ENCODE measurements at regions not wholly inside any gene's neighbourhood (a gene's known extent, or its start where the extent isn't known, plus 50 kb on each side); places are given as distances from the start of the nearest gene placed in this dataset.

GRCh38 chr4:28232376-28232775 lies 1371.7 kb downstream of the STIM2 start:
- H3K79me2 ChIP-seq (ENCODE audit: control insufficient read depth, insufficient read depth, low read length): no peaks in the 10 kb centered on the region
- H3K4me1 ChIP-seq (ENCODE audit: control insufficient read depth, insufficient read depth, low read length): no peaks in the 10 kb centered on the region
- no peaks in the 10 kb centered on the region for H3K9me3 ChIP-seq (replicated peaks; ENCODE audit: control insufficient read depth, insufficient read depth, low read length)
- no peak for FAIRE-seq
- no peaks in the 10 kb centered on the region for H3K27me3 ChIP-seq (replicated peaks in 1 of 2; ENCODE audit: control insufficient read depth in 2 of 2, insufficient read depth in 2 of 2, low read length in 1 of 2)
- no peaks in the 10 kb centered on the region for H4K20me1 ChIP-seq (ENCODE audit: control insufficient read depth, insufficient read depth)
- no peak for ATAC-seq
- RAD21 ChIA-PET (ENCODE audit: unreplicated experiment): interaction anchor here (1.2 kb wide), 1 partner anchor 17 kb away, joined by 3 read pairs; no protein-coding TSS in a partner anchor
- SMC1A ChIA-PET (ENCODE audit: uncharacterized antibody, unreplicated experiment): interaction anchor here (0.8 to 1.9 kb wide), 4 partner anchors 8 to 15 kb away, joined by 3 to 6 read pairs (median 4); no protein-coding TSS in a partner anchor
- H3K4me2 ChIP-seq (ENCODE audit: control insufficient read depth, insufficient read depth): no peak overlapping the region
- no peak overlapping the region for H3K9ac ChIP-seq (ENCODE audit: control insufficient read depth, insufficient read depth, low read length)
- POLR2A ChIA-PET: no interaction called here
- CTCF ChIA-PET: no interaction called here
- no peak overlapping the region for H3K4me3 ChIP-seq
- H3K36me3 ChIP-seq (ENCODE audit: control insufficient read depth in 2 of 2, insufficient read depth in 2 of 2, low read length in 1 of 2): no peaks in the 10 kb centered on the region
- intact Hi-C loops (cut with micrococcal nuclease; ENCODE audit: unreplicated experiment) (no loop called here), in situ Hi-C loops (cut with MboI) (no loop called here)
- DNase-seq (ENCODE audit: low read depth, low spot score): no peak
- BruUV-seq (replicated peaks): no TSS peak
- H2AFZ ChIP-seq (ENCODE audit: control insufficient read depth, low read depth, low read length): no peak overlapping the region
- 17% methylated on average over 2 of the region's 2 CpGs for WGBS (ENCODE audit: insufficient coverage, insufficient replicate concordance, low lambda C conversion rate, missing lambda C conversion rate)
- H3K27ac ChIP-seq (ENCODE audit: control insufficient read depth, insufficient read depth): no peak overlapping the region
- TF ChIP-seq CREB1 (IDR thresholded peaks at IDR 0.05; ENCODE audit: low read depth) (no peak), ZNF687 (IDR thresholded peaks at IDR 0.05) (no peak), CEBPZ (IDR thresholded peaks at IDR 0.05; ENCODE audit: low read depth, low read length) (no peak), IKZF1 (conservative IDR thresholded peaks at IDR 0.05) (no peak), KDM1A (IDR thresholded peaks at IDR 0.05; ENCODE audit: borderline replicate concordance) (no peak), CEBPB (IDR thresholded peaks at IDR 0.05; ENCODE audit: borderline replicate concordance in 1 of 2, low read depth in 2 of 2, low read length in 2 of 2) (no peak), IRF4 (IDR thresholded peaks at IDR 0.05; ENCODE audit: low read depth, low read length) (no peak), SUPT20H (IDR thresholded peaks at IDR 0.05; ENCODE audit: borderline replicate concordance, control insufficient read depth, low read depth, low read length) (no peak), SREBF1 (IDR thresholded peaks at IDR 0.05; ENCODE audit: low read length) (no peak), YBX1 (IDR thresholded peaks at IDR 0.05) (no peak), CREM (IDR thresholded peaks at IDR 0.05; ENCODE audit: low read depth) (no peak), EED (IDR thresholded peaks at IDR 0.05; ENCODE audit: low read depth) (no peak), CUX1 (IDR thresholded peaks at IDR 0.05; ENCODE audit: insufficient replicate concordance, low read depth, low read length) (no peak), HCFC1 (IDR thresholded peaks at IDR 0.05; ENCODE audit: low read length) (no peak)

Measured in GM12878 (cell line).